ENCODE measurements at regions not wholly inside any gene's neighbourhood (a gene's known extent, or its start where the extent isn't known, plus 50 kb on each side); places are given as distances from the start of the nearest gene placed in this dataset.

DNA sequence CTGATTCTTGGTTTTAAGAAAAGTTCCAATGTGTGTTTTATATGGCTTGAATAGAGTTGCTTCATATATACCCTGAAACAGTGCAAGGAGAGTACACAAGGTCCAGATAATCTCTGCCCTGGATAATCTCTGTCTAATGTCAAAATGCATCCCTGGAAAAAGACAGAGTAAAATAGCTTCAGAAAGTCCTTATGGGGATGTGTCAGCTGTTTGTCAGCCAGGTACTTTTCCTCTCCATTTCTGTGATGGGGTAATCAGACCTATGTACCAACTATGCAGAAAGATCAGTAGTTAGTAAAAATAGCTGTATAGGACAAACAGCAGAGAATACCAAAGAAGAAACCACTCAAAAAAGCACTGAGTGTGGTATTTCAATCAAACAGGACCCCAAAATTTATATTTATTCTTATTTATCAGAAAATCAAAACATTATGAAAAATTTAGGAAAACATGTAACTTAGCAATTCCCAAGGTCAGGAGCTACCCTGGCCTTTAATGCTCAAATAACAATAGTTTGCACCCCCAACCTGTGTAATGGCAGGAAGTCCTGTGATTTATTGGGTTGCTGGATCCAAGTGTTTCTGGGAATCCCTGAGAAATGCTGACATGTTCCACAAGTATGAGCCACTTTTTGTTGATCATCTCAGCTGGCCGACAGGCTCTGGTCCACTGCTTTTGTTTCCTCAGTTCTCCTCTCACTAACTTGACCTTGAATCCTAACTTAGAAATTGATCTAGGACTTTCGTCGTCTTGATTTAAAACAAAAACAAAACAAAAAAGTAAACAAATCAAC lies 69.6 kb downstream of the MDH1 start:
- DNase-seq: no peak

DNA sequence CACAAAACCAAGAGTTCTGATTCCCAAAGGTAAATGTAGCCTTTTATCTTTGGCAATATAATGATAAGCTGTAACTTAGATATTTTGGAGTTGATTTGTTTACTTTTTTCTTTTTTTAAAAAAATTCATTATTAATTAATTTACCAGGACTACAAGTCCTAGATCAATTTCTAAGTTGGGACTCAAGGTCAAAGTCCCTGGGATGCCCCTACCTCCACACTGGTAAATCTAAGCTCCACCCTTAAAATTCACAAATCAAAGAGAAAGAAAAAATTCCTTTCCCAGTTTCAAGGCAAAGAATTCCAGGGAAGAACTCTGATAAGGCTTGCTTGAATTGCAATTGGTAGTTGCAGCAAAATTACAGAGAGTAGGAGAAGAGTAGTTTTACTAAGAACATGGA lies 71.3 kb downstream of the MDH1 start:
- no peak for DNase-seq

DNA sequence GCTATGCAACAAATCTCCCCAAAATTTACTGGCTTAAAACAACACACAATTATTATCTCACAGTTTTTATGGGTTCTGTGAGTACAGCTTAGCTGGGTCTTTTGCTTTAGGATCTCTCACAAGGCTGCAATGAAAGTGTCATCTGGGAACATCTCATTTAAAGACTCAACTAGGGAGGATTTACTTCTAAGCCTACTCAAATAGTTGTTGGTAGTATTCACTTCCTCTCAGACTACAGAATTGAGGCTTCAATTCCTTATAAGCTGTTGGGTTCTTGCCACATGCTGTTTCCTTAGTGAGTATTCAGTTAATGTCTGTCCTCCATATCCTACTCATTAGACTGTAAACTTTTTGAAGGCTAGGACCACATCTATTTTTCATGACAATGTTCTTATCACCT lies 72.3 kb downstream of the MDH1 start:
- peak; percentile 3 to 19 for DNase-seq

DNA sequence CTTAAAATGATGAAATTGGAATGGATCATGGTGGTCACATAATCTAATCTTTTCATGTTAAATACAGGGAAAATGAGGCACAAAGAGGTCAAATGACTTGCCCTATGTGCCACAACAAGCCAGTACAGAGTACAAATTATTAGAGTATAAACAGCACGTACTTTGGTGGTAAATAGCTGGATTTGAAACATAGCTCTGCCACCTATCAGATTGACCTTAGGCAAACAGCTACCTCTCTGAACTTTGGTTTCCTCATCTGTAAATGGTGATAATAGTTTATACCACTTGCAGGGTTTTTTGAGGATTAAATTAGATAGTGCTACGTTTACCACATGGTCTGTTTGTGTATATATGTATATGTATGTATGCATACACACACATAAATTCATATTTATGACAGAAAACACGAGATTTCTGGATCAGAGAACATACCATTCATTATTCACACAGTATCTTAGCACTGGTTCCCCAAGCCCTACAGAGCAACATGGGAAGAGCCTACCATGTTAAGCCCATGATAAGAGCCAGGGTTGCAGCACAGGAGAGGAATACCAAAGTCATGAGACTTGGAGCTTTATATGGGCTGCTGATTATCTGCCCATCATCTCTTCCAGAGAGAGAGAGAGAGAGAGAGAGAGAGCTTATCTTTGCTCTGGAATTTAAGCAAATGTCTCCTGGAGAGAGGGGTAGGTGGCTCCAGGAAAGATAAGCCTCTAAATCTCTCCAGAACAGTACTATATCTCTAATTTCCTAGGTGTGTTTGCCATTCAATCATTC lies 73.5 kb downstream of the MDH1 start:
- no peak for DNase-seq

DNA sequence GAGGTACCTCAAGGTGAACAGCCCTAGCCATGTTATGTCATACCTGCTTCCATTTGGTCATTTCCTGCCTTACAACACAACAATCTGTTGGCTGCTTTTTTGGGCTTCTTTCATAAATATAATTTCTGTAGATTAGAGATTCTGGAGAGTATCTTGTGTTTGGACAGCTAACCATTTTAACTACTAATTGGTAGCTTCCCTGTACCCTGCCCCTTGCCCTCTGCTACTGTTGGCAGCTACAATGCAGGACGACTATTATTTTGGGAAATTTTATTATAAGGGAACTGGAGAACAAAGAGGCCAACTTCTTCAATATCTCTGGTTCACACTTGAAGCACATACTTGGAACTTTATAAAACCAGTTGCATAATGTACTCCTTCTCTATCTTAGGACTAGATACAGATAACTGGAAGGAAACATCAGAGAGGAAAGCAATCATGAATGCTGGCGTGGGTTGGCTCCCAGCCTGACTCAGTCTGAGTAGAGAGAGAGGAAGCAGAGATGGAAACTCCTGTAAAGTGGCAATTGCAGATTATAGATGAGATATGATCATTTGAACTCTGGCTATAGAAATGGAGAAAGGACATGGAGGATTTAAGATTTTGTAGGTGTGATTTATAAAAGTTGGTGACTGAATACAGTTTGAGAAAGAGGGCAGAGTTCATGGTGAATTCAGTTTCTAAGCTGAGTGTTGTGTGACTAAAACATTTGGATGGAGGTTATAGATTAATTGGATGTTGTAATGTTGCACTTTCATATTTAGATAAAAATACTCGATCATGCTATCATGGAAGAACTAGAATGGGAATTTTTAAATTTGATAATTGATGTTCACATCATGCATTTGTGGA lies 74.5 kb downstream of the MDH1 start:
- peak; percentile 40 to 55 for DNase-seq

DNA sequence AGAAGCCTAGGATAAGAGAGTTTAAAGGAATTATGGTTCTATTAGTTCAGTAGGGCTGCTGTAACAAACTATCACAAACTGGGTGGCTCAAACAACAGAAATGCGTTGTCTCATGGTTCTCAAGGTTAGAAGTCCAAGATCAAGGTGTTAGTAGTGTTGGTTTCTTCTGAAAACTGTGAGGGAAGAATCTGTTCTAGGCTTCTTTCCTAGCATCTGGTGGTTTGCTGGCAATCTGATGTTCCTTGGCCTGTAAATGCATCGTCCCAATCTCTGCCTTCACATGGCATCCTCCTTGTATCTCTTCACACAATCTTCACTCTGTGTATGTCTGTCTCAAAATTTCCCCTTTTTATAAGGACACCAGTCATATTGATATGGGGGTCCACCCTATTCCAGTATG lies 76.3 kb downstream of the MDH1 start:
- no peak for DNase-seq

GRCh38 chr2:63665846-63666475 lies 77.2 kb downstream of the MDH1 start:
- DNase-seq: no peak

DNA sequence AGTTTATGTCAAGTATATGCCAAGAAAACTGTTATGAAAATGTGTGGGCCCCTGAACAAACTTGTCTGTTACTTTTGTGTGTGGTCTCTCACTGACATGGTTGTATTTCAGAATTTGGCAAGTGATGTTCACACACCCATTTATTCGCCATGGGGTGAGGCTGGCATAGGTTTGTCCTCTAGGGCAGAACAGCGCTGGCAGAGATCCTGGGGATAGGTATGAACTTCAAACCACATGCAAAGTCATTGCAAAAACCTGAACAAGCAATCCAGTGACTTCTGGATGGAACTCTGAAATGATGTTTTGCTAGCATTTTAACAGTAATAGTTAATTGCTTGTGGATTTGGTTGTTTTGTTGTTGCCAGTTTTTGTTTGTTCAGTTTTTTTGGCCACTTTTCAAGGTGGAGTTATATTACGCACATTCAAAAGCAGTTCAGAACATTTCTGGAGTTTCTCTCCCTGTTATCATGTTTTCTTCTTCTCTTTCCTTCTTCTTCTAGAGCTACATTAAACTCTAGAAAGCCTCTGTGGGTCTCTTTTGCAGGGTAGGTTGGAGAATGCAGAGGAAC lies 78.5 kb downstream of the MDH1 start:
- no peak for DNase-seq

GRCh38 chr2:63668000-63668399 lies 79.2 kb downstream of the MDH1 start:
- DNase-seq: no peak

GRCh38 chr2:63668466-63668865 lies 79.7 kb downstream of the MDH1 start:
- DNase-seq: no peak

DNA sequence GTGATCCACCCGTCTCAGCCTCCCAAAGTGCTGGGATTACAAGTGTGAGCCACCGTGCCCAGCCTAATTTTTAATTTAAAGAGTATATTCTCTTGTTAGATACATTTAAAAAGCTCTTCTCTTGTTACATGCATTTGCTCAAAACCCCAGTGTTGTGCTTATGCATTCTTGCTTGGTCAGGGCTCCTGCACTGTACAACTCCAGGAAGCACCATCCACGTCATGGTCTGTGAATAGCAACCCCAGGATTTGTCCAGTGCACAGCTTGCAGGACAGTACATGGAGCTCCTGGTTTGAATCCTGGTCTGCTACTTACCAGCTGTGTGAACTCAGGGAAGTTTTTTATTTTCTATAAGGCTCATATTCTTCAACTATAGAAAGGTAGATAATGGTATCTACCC lies 80.8 kb downstream of the MDH1 start:
- DNase-seq: no peak

DNA sequence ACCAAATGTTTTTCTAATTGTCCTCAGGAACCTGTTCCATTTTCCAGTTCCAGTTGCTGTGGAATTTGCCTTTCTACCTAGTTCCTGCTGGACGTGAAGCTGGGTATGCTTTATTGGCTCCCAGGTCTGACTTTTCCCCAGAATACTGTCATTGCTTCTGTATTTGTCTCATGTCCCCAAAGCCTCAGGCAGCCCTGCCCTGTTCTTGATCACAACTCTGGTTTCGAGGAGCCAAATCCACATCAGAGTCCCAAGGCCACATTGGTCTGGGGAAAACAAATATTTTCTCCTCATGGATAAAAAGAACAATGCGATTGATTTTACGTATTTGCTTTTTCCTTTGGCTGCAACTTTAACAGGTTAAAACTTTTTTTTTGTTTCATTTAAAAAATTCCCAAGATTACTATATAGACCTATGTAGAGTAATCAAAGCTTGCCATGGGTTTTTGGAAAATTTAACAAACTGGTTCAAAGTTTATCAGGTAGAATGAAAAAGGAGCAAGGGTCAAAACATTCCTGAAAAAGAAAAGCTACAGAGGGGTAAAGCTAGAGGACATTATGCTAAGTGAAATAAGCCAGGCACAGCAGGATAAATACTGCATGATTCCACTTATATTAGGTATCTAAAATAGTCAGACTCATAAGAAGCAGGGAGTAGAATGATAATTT lies 85.2 kb downstream of the MDH1 start:
- no peak for DNase-seq

DNA sequence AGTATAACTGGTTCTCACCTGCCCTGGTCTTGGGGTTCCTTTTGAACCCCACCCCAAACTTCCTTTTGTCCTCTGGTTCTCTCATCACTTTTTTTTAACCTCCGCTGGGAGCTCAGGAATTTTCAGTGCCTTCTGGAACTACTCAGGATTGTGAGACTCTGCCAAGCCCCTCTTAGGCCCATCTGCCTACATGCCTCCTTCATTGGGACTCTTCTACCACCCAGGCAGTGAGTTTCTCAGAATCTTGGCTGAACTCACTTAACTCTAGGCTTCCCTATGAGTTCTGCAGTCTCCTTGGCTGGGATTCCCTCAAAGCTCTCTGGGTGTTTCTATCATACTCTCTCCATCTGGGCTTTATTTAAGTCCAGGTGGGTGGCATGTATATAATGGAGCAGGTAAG lies 86.3 kb downstream of the MDH1 start:
- DNase-seq: no peak

- peak in 1 of 2 donors; percentile 19 for DNase-seq
These were observed 87.4 kb downstream of the MDH1 start for GRCh38 chr2:63676135-63676534.

- DNase-seq: no peak
These were observed 89.3 kb downstream of the MDH1 start for GRCh38 chr2:63678085-63678484.

- no peak for DNase-seq
These were observed 89.8 kb downstream of the MDH1 start for GRCh38 chr2:63678551-63678950.

GRCh38 chr2:63679252-63679855 lies 90.6 kb downstream of the MDH1 start:
- DNase-seq: no peak

DNA sequence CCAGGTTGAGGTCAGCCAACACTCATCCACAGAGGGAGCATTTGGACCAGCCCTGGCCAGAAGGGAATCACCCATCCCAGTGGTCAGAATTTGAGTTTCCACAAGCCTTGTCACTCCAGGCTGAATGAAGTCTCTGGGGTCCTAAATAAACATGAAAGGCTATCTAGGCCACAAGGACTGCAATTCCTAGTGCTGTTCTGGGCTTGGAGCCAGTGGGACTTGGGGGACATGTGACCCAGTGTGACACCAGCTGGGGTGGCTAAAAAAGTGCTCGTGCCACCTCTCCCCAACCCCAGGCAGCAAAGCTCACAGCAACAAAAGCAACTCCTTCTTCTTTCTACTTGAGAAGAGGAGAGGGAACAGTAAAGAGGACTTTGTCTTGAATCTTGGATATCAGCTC lies 91.7 kb downstream of the MDH1 start:
- no peak for DNase-seq

DNA sequence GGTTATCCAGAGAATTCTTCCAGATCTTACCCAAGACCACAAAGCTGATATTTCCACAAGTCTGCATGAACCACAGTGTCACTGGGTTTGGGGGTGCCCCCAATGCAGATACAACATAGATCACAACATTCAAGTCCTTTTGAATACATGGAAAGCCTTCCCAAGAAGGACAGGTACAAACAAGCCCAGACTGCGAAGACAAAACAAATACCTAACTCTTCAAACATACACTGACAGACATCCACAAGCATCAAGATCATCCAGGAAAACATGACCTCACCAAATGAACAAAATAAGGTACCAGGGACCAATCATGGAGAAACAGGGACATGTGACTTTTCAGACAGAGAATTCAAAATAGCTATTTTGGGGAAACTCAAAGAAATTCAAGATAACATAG lies 93.1 kb downstream of the MDH1 start:
- no peak for DNase-seq

GRCh38 chr2:63692002-63692606 lies 103.3 kb downstream of the MDH1 start:
- DNase-seq: peak; percentile 28 to 79

DNA sequence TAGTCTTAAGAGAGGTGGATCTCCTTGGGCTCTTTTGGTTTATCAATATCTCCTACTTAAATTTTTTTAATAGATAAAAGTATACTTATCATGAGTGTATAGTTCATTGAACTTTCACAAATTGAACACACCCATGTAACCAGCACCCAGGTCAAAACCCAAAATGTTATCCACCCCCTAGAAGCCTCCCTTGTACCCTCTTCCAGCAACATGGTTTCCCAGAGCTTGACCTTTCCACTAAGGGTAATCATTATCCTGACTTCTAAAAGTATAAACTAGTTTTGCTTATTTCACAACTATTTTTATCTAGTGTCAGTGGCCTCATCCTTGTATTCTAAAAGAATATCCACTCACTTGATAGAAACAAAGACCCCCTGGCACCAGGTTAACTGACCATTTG lies 106.8 kb downstream of the MDH1 start:
- no peak for DNase-seq

All from inflammatory macrophage treated with lipopolysaccharide for 1 hour (primary cell).